K562 (cell line): ENCODE measurements at regions not wholly inside any gene's neighbourhood (a gene's known extent, or its start where the extent isn't known, plus 50 kb on each side); places are given as distances from the start of the nearest gene placed in this dataset.

Source experiments
- ATAC-seq: fragments of 200-7000 bp; cut with Tn5 transposase; 3 replicates; pipeline ENCODE4 v1.9.1; 2020; ENCODE audit warnings: moderate library complexity
- BruUV-seq: library from RNA; stranded (reverse); fragments of 400-500 nt; replicated peaks from 2 replicates; lab custom pipeline; 2021; lab: Mats Ljungman, UMichigan
- CTCF ChIA-PET: fragments of 300-600 bp; formaldehyde crosslinking; extraction: SDS; loops from one replicate; lab custom pipeline; 2021; ENCODE audit warnings: low intra/inter-chr PET ratio; lab: Yijun Ruan, JAX
- POLR2A ChIA-PET: fragments of 300-600, 350-650 bp; sonication (Branson Sonifier 250); formaldehyde crosslinking; extraction: SDS; loops from one replicate; lab custom pipeline; 2021; ENCODE audit warnings: antibody characterized with exemption, inconsistent platforms; lab: Yijun Ruan, JAX
- DNase-seq, 4 experiments: peaks; one replicate each; pipeline versions ENCODE4 v3.0.0 to v3.0.0-alpha.2; 2011 to 2018; ENCODE audit warnings: low spot score in 3 of 4, mixed read lengths in 3 of 4; ENCODE audit errors: extremely low read depth in 1 of 4
- FAIRE-seq: peaks from 2 replicates; lab custom pipeline; 2011; peaks lifted over from hg19 to GRCh38; lab: Jason Lieb, UNC
- H2AFZ ChIP-seq: 2 replicates; pipeline ENCODE4 v1.6.0; 2011; ENCODE audit warnings: low read depth, low read length, control low read depth, inconsistent platforms
- H3K27ac ChIP-seq: fragments of 200-600 bp; 3 replicates; pipeline ENCODE4 v1.8.0; 2011; ENCODE audit warnings: low read depth, mild to moderate bottlenecking, control low read depth, inconsistent platforms, low read length, moderate library complexity, mixed read lengths; ENCODE audit errors: extremely low read depth
- H3K27me3 ChIP-seq, 2 experiments: fragments of 300-600 bp in 1 of 2; 2 replicates in 1 of 2; 3 replicates in 1 of 2; pipeline versions ENCODE4 v1.6.0 to v1.8.0; 2011; ENCODE audit warnings: inconsistent platforms in 2 of 2, low read length in 2 of 2, mild to moderate bottlenecking in 1 of 2, mixed read lengths in 1 of 2, moderate library complexity in 1 of 2; ENCODE audit not compliant: control insufficient read depth in 2 of 2, insufficient read depth in 2 of 2
- H3K36me3 ChIP-seq: fragments of 300-600 bp; 3 replicates; pipeline ENCODE4 v1.8.0; 2011; ENCODE audit warnings: mild to moderate bottlenecking, low read length, inconsistent platforms; ENCODE audit not compliant: control insufficient read depth, insufficient read depth
- H3K4me1 ChIP-seq, 2 experiments: fragments of 200-600 bp in 1 of 2; replicated peaks in 1 of 2; 2 replicates in 1 of 2; 3 replicates in 1 of 2; pipeline versions ENCODE4 v1.5.1 to v1.8.0; 2011; ENCODE audit warnings: inconsistent platforms in 2 of 2, low read length in 2 of 2, mild to moderate bottlenecking in 1 of 2, mixed read lengths in 1 of 2, moderate library complexity in 1 of 2; ENCODE audit not compliant: control insufficient read depth in 2 of 2, insufficient read depth in 2 of 2
- H3K4me2 ChIP-seq: 2 replicates; pipeline ENCODE4 v1.6.1; 2011; ENCODE audit warnings: low read length, control low read depth, inconsistent platforms, mixed read lengths; ENCODE audit not compliant: insufficient read depth
- H3K4me3 ChIP-seq: fragments of 200-600 bp; sonication (generic), shearing (Covaris generic); 2 replicates; pipeline ENCODE4 v1.5.1; 2016; ENCODE audit warnings: control low read depth, inconsistent platforms
- H3K79me2 ChIP-seq: fragments of 200-600 bp; 3 replicates; pipeline ENCODE4 v1.8.0; 2011; ENCODE audit warnings: low read length, inconsistent platforms; ENCODE audit not compliant: control insufficient read depth, insufficient read depth
- H3K9ac ChIP-seq, 2 experiments: 2 replicates each; pipeline versions ENCODE4 v1.6.0 to v1.6.1; 2011; ENCODE audit warnings: low read depth in 2 of 2, low read length in 2 of 2, control low read depth in 1 of 2, inconsistent platforms in 1 of 2, mild to moderate bottlenecking in 1 of 2, mixed read lengths in 1 of 2; ENCODE audit not compliant: insufficient read depth in 1 of 2
- H3K9me1 ChIP-seq: one replicate; pipeline ENCODE4 v1.6.0; 2011; ENCODE audit warnings: inconsistent platforms, mild to moderate bottlenecking, low read length, moderate library complexity; ENCODE audit not compliant: control insufficient read depth, insufficient read depth
- H3K9me3 ChIP-seq: replicated peaks from 2 replicates; pipeline ENCODE4 v1.5.1; 2011; ENCODE audit warnings: low read depth, low read length, inconsistent platforms; ENCODE audit not compliant: control insufficient read depth, insufficient read depth
- H4K20me1 ChIP-seq: replicated peaks from 2 replicates; pipeline ENCODE4 v1.6.1; 2011; ENCODE audit warnings: low read length, inconsistent platforms, mixed read lengths; ENCODE audit not compliant: control insufficient read depth, insufficient read depth
- ARID1B ChIP-seq: fragments of 450-650 bp; IDR thresholded peaks from 2 replicates; pipeline ENCODE4 v1.6.1; 2016; ENCODE audit warnings: antibody characterized with exemption, mild to moderate bottlenecking, inconsistent platforms
- DNMT1 ChIP-seq: fragments of 450-650 bp; IDR thresholded peaks from 2 replicates; pipeline ENCODE4 v1.6.1; 2016; ENCODE audit warnings: antibody characterized with exemption, mild to moderate bottlenecking
- GATAD2B ChIP-seq: fragments of 450-650 bp; IDR thresholded peaks from 2 replicates; pipeline ENCODE4 v1.6.1; 2017; ENCODE audit warnings: mild to moderate bottlenecking, borderline replicate concordance
- ILK ChIP-seq: fragments of 450-650 bp; IDR thresholded peaks from 2 replicates; pipeline ENCODE4 v1.6.1; 2016; ENCODE audit warnings: missing genetic modification characterization, low read depth, mild to moderate bottlenecking, missing compliant biosample characterization, moderate library complexity, borderline replicate concordance
- MBD1 ChIP-seq: fragments of 250-450 bp; sonication (Bioruptor Pico); IDR thresholded peaks from 2 replicates; pipeline ENCODE4 v1.8.0; 2022; ENCODE audit warnings: inconsistent platforms
- NR4A1 ChIP-seq, 2 experiments: fragments of 250-450 bp in 1 of 2; fragments of 450-650 bp in 1 of 2; sonication (Bioruptor Pico) in 1 of 2; IDR thresholded peaks; 2 replicates each; pipeline versions ENCODE4 v1.4.0 to v1.6.1; 2016 to 2020; ENCODE audit warnings: mild to moderate bottlenecking in 2 of 2, missing compliant biosample characterization in 1 of 2, missing genetic modification characterization in 1 of 2, moderate library complexity in 1 of 2
- PHF20 ChIP-seq: fragments of 450-650 bp; IDR thresholded peaks from 2 replicates; pipeline ENCODE4 v1.6.1; 2018; ENCODE audit not compliant: partially characterized antibody
- POLR2AphosphoS5 ChIP-seq: IDR thresholded peaks from 2 replicates; pipeline ENCODE4 v1.6.1; 2011; ENCODE audit warnings: mild to moderate bottlenecking, low read depth, low read length, moderate library complexity; ENCODE audit not compliant: control insufficient read depth, insufficient read depth
- RAD21 ChIP-seq, 2 experiments: fragments of 250-450 bp in 1 of 2; fragments of 450-650 bp in 1 of 2; sonication (Bioruptor Pico) in 1 of 2; formaldehyde crosslinking in 1 of 2; IDR thresholded peaks in 1 of 2; conservative IDR thresholded peaks in 1 of 2; 2 replicates each; pipeline versions ENCODE4 v1.4.0 to v1.8.0; 2020 to 2022; ENCODE audit warnings: mild to moderate bottlenecking in 2 of 2, moderate library complexity in 1 of 2
- XRCC4 ChIP-seq: IDR thresholded peaks from one replicate; pipeline ENCODE4 v1.6.1; 2011; ENCODE audit not compliant: insufficient read depth, insufficient read length; ENCODE audit errors: extremely low read depth
- ZBTB43 ChIP-seq: sonication (generic); formaldehyde crosslinking; IDR thresholded peaks from 2 replicates; pipeline ENCODE4 v1.8.0; 2023; ENCODE audit warnings: mild to moderate bottlenecking, missing genetic modification reagents
- ZFP91 ChIP-seq: sonication (generic); formaldehyde crosslinking; IDR thresholded peaks from 2 replicates; pipeline ENCODE4 v1.8.0; 2022; ENCODE audit warnings: mild to moderate bottlenecking, missing genetic modification reagents
- ZFX ChIP-seq: sonication (generic); formaldehyde crosslinking; IDR thresholded peaks from 2 replicates; pipeline ENCODE4 v1.8.0; 2022; ENCODE audit warnings: mild to moderate bottlenecking, missing genetic modification reagents, moderate library complexity
- ZNF184 ChIP-seq: sonication (generic); formaldehyde crosslinking; IDR thresholded peaks from 2 replicates; pipeline ENCODE4 v1.5.0; 2020; ENCODE audit warnings: missing genetic modification reagents
- ZNF274 ChIP-seq: IDR thresholded peaks from 2 replicates; pipeline ENCODE4 v1.6.1; 2011; ENCODE audit warnings: low read depth, mild to moderate bottlenecking, low read length, moderate library complexity, borderline replicate concordance
- ZNF589 ChIP-seq: fragments of 200-800 bp; sonication (Bioruptor generic); IDR thresholded peaks from 2 replicates; pipeline ENCODE4 v1.6.1; 2016; ENCODE audit warnings: low read depth, missing genetic modification characterization, missing compliant biosample characterization
- WGBS: fragments of 100-300 bp; shearing (Covaris generic); methylation state at CpG from one replicate; pipeline ENCODE4 v1.1.6; 2016; ENCODE audit warnings: low coverage, mixed read lengths; ENCODE audit not compliant: insufficient coverage; ENCODE audit errors: missing lambda C conversion rate; 5-methylcytosine and 5-hydroxymethylcytosine counted together
- in situ Hi-C: fragments of 300-500 bp; cut with MboI; formaldehyde crosslinking; loops from 4 replicates; pipeline ENCODE4 v1.15.0; 2018; ENCODE audit warnings: inconsistent platforms, mixed read lengths
- intact Hi-C: fragments of 100-400 bp; cut with micrococcal nuclease; formaldehyde crosslinking; loops from 2 replicates; pipeline ENCODE4 v1.14.2; 2022

GRCh38 chr7:46853451-46853850 lies 728.5 kb downstream of the TNS3 start (continued):
- TF ChIP-seq ILK (no peak), ZFX (CRISPR knock-in tag) (no peak), ZNF274 (no peak), POLR2AphosphoS5 (no peak), GATAD2B (no peak), ZNF589 (CRISPR knock-in tag) (no peak)

- 5% methylated on average over 3 of the region's 3 CpGs for WGBS
- ChIA-PET CTCF (no interaction called here), POLR2A (no interaction called here)
- H3K36me3 ChIP-seq: no peaks in the 10 kb centered on the region
- TF ChIP-seq MBD1 (CRISPR knock-in tag) (no peak), ZFP91 (CRISPR knock-in tag) (no peak), XRCC4 (no peak), ZBTB43 (no peak), ARID1B (no peak), ZNF184 (CRISPR knock-in tag) (no peak), DNMT1 (no peak), NR4A1 (CRISPR knock-in tag; IDR thresholded peaks at IDR 0.05) (no peak), NR4A1 (tag; IDR thresholded peaks at IDR 0.05) (no peak), PHF20 (no peak), RAD21 (CRISPR knock-in tag; conservative IDR thresholded peaks at IDR 0.05 in 1 of 2, IDR thresholded peaks at IDR 0.05 in 1 of 2) (no peak)
- H3K79me2 ChIP-seq: no peaks in the 10 kb centered on the region
- FAIRE-seq (no peak), DNase-seq (no peak), ATAC-seq (no peak)
- no peaks in the 10 kb centered on the region for H4K20me1 ChIP-seq
- H3K9ac ChIP-seq: no peak overlapping the region
- H3K4me3 ChIP-seq: no peak overlapping the region
- BruUV-seq: no TSS peak
- H3K4me1 ChIP-seq: no peaks in the 10 kb centered on the region
- no peaks in the 10 kb centered on the region; the same call in 1 of the 2 replicates for H3K9me3 ChIP-seq
- no peak overlapping the region for H3K27ac ChIP-seq
- in situ Hi-C loops (no loop called here), intact Hi-C loops (no loop called here)
- no peak overlapping the region for H2AFZ ChIP-seq
- no peaks in the 10 kb centered on the region for H3K9me1 ChIP-seq
- no peaks in the 10 kb centered on the region for H3K27me3 ChIP-seq
- no peak overlapping the region for H3K4me2 ChIP-seq
Observed at GRCh38 chr7:46852795-46853194, 729.1 kb downstream of the TNS3 start.
